Right lobe of liver (tissue), 6 donors: ENCODE measurements at regions not wholly inside any gene's neighbourhood (a gene's known extent, or its start where the extent isn't known, plus 50 kb on each side); places are given as distances from the start of the nearest gene placed in this dataset.

ENCODE experiments used
- ATAC-seq, 4 donors: fragments of 200-7000 bp; cut with Tn5 transposase; one replicate each; pipeline ENCODE4 v1.9.1; 2020; ENCODE audit warnings: mild to moderate bottlenecking in 4 of 4, moderate library complexity in 4 of 4
- DNase-seq, 3 donors: peaks; one replicate each; pipeline ENCODE4 v3.0.0-alpha.2; 2020
- H3K27ac ChIP-seq, 3 donors: fragments of 200-600 bp; one replicate each; pipeline ENCODE4 v1.8.0; 2022
- H3K27me3 ChIP-seq, 2 donors: fragments of 200-600 bp; one replicate each; pipeline ENCODE4 v1.8.0; 2022
- H3K36me3 ChIP-seq, 4 donors: fragments of 200-600 bp; sonication (generic) in 1 of 4; one replicate each; pipeline versions ENCODE4 v1.5.1 to v1.8.0; 2017 to 2022; ENCODE audit warnings: control low read depth in 1 of 4
- H3K4me1 ChIP-seq, 4 donors: fragments of 200-600 bp; sonication (generic) in 1 of 4; one replicate each; pipeline versions ENCODE4 v1.5.1 to v1.8.0; 2017 to 2022; ENCODE audit warnings: control low read depth in 1 of 4
- H3K4me3 ChIP-seq, 3 donors: fragments of 200-600 bp; one replicate each; pipeline ENCODE4 v1.8.0; 2022
- H3K9me3 ChIP-seq, 4 donors: fragments of 200-600 bp; sonication (generic) in 1 of 4; one replicate each; pipeline versions ENCODE4 v1.5.1 to v1.8.0; 2017 to 2022; ENCODE audit warnings: control low read depth in 1 of 4
- CTCF ChIP-seq, 4 donors: fragments of 200-600 bp in 3 of 4; fragments of 450-650 bp in 1 of 4; IDR thresholded peaks; one replicate each; pipeline versions ENCODE4 v1.5.1 to v1.8.0; 2016 to 2022; ENCODE audit warnings: antibody characterized with exemption in 4 of 4, mild to moderate bottlenecking in 2 of 4
- POLR2A ChIP-seq: fragments of 450-650 bp; IDR thresholded peaks from one replicate; pipeline ENCODE4 v1.6.1; 2017; ENCODE audit warnings: antibody characterized with exemption, mild to moderate bottlenecking
- WGBS: methylation state at CpG from one replicate; pipeline ENCODE4 v1.1.6; 2018; ENCODE audit warnings: low coverage, low lambda C conversion rate; ENCODE audit not compliant: insufficient coverage; ENCODE audit errors: missing lambda C conversion rate; 5-methylcytosine and 5-hydroxymethylcytosine counted together
- intact Hi-C, 2 donors: fragments of 100-400 bp; cut with DNase I; formaldehyde crosslinking; loops; one replicate each; pipeline versions ENCODE4 v1.11.2 to v1.14.1; 2022
- donor health status: DM: no; HTN: yes; CAD: no.
- donor health status: DM: no; HTN: no; CAD: no.
- donor health status: DM: no; HTN: no; CAD: no.
- donor health status: DM: no; HTN: yes; CAD: no.
- donor health status: DM: no; HTN: yes; CAD: no.

- DNase-seq (no peak), ATAC-seq (no peak)
- Histone ChIP-seq H3K27ac (no peak overlapping the region), H3K9me3 (no peaks in the 10 kb centered on the region), H3K36me3 (no peaks in the 10 kb centered on the region), H3K27me3 (no peaks in the 10 kb centered on the region), H3K4me3 (no peak overlapping the region), H3K4me1 (no peaks in the 10 kb centered on the region)
- intact Hi-C loops: no loop called here
- TF ChIP-seq POLR2A: no peak
- no peak for TF ChIP-seq CTCF (IDR thresholded peaks at IDR 0.05)
- 31% methylated on average over 1 of the region's 1 CpG for WGBS
Measured at GRCh38 chr3:7843441-7843840, 658.2 kb upstream of the LMCD1 start.

GRCh38 chr3:7847021-7847420, 654.6 kb upstream of the LMCD1 start:
- no peaks in the 10 kb centered on the region for H3K4me1 ChIP-seq
- no peak for DNase-seq
- H3K9me3 ChIP-seq: no peaks in the 10 kb centered on the region
- H3K27me3 ChIP-seq: no peaks in the 10 kb centered on the region
- WGBS: 0% methylated on average over 2 of the region's 2 CpGs
- intact Hi-C loops: no loop called here
- no peak overlapping the region for H3K4me3 ChIP-seq
- ATAC-seq: no peak
- no peaks in the 10 kb centered on the region for H3K36me3 ChIP-seq
- TF ChIP-seq POLR2A (no peak), CTCF (IDR thresholded peaks at IDR 0.05) (no peak)
- H3K27ac ChIP-seq: no peak overlapping the region

- 45% methylated on average over 6 of the region's 6 CpGs for WGBS
- Histone ChIP-seq H3K36me3 (no peaks in the 10 kb centered on the region), H3K27ac (no peak overlapping the region), H3K4me1 (no peaks in the 10 kb centered on the region), H3K9me3 (no peaks in the 10 kb centered on the region), H3K4me3 (no peak overlapping the region), H3K27me3 (no peaks in the 10 kb centered on the region)
- intact Hi-C loops: no loop called here
- TF ChIP-seq CTCF (IDR thresholded peaks at IDR 0.05) (no peak), POLR2A (no peak)
- ATAC-seq (no peak), DNase-seq (no peak)
Measured at GRCh38 chr3:7847521-7847920, 654.1 kb upstream of the LMCD1 start.

GRCh38 chr3:7854266-7854665, 647.4 kb upstream of the LMCD1 start:
- H3K9me3 ChIP-seq: no peaks in the 10 kb centered on the region
- H3K4me1 ChIP-seq: no peaks in the 10 kb centered on the region
- no peak for ATAC-seq
- intact Hi-C loops: no loop called here
- 77% methylated on average over 3 of the region's 3 CpGs for WGBS
- no peak overlapping the region for H3K27ac ChIP-seq
- no peak for DNase-seq
- H3K4me3 ChIP-seq: no peak overlapping the region
- no peaks in the 10 kb centered on the region for H3K27me3 ChIP-seq
- TF ChIP-seq POLR2A: no peak
- H3K36me3 ChIP-seq: no peaks in the 10 kb centered on the region

- DNase-seq: no peak
- WGBS: 33% methylated on average over 4 of the region's 5 CpGs
- no peak overlapping the region for H3K27ac ChIP-seq
- H3K4me3 ChIP-seq: no peak overlapping the region
- TF ChIP-seq POLR2A (no peak), CTCF (IDR thresholded peaks at IDR 0.05) (no peak)
- H3K27me3 ChIP-seq: no peaks in the 10 kb centered on the region
- no peaks in the 10 kb centered on the region for H3K9me3 ChIP-seq
- no peaks in the 10 kb centered on the region for H3K36me3 ChIP-seq
- intact Hi-C loops: no loop called here
- H3K4me1 ChIP-seq: no peaks in the 10 kb centered on the region
- no peak for ATAC-seq
Measured at GRCh38 chr3:7854721-7855120, 646.9 kb upstream of the LMCD1 start.
